T47D (cell line): ENCODE measurements at regions not wholly inside any gene's neighbourhood (a gene's known extent, or its start where the extent isn't known, plus 50 kb on each side); places are given as distances from the start of the nearest gene placed in this dataset.
A peak's percentile ranks its signal among the peaks of the same experiment; 100 is the strongest.

Experiments
- DNase-seq, 2 experiments: peaks; one replicate each; pipeline versions ENCODE4 v3.0.0 to v3.0.0-alpha.2; 2011 to 2012; ENCODE audit warnings: low read depth in 1 of 2, low spot score in 1 of 2
- JUND ChIP-seq: IDR thresholded peaks from 2 replicates; pipeline ENCODE4 v1.6.1; 2012; ENCODE audit warnings: low read depth
- in situ Hi-C: cut with HindIII; loops from 2 replicates; pipeline ENCODE4 v1.10.0; 2016; ENCODE audit warnings: low sequenced_read_pairs, low pct_unique_long_range_greater_than_20kb

DNA sequence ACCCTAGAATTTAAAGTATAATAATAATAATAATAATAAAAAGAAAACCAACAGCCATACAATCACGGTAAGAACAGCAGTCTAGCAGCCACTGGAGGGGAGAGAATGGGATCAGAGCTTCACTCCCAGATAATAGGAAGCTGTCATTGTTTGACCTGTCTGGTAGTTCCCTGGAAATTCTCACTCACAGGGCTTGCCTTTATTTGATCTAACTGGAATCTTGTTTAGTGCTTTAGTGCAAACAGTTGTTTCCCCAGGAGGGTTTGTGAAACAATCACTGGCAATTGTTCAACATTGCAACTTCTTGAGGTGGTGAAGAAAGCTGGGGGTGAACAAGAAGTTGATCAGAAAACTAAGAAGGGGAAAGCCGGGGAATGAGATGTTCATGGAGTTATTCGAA is 68.7 kb upstream of the PTCSC3 start:
- no peak for TF ChIP-seq JUND
- in situ Hi-C loops = no loop called here
- no peak for DNase-seq

DNA sequence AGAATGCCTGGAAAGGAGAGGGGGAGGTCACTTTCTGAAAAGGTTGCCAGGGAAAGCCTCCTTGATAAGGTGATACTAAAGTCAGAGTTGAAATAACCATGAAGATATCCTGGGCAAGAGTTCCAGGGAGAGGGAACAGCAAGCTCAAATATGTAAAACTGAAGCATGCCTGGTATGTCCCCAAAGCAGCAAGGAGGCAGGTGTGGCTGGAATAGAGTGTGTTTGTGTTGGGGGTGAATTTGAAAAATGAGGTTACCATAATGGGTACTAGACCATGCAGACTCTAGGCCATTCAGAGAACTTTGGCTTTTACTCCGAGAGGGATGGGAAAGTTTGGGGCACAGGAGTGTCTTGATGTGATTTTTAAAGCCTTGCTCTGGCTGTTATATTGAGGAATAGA is 66.7 kb upstream of the PTCSC3 start:
- in situ Hi-C loops = no loop called here
- no peak for TF ChIP-seq JUND
- no peak for DNase-seq

DNA sequence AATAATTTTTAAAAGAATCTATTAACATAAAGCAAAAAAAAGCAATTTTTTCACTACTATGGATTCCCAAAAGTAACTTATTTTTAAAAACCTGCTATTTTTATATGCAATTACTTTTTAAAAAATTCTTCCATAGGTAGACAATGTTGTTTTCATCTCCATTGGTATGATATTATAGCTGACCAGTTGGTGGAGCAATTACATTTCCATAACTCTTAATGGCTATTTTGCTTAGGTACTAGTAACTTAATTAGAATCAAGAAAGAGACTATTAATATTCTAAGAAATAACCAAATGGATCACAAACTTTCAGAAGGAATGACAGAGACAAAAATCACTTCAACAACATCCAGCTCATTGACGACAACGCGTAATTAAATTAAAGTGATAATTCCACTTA is 64.7 kb upstream of the PTCSC3 start:
- peak in 1 of 2 experiments; percentile 36 for DNase-seq
- TF ChIP-seq JUND = no peak
- in situ Hi-C loops = no loop called here

DNA sequence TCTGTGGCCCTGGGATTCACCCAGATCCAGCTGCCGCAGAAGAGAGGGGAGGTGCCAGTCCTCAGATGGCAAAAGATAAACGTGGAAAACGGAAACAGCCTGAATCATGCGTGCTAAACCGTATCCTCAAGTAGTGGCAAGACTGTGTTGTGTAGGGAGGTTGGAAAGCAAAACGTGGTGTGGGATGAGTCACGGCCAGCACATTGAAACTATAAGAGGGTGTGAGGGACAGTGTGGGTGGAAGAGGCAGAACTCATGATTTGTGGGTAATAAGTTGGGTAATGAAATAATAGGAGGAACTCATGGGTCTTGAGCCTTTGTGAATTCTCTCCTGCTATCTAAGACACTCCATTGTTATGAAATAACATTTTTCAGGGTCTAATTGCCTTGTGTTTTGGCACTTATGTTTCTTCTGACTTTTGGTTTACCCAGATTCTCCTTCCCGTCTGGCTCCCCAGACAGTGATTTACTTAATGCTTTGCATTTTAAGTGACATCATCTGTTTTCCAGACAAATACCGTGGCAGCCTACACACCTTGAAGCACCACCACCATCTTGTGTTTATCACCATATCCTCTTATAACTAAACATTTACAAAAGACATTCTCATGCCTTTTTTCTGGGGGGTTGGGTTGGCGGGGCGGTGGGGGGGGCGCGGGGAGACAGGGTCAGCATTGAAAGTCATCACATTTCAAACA is 62.3 kb upstream of the PTCSC3 start:
- no peak for DNase-seq
- in situ Hi-C loops = no loop called here
- no peak for TF ChIP-seq JUND

DNA sequence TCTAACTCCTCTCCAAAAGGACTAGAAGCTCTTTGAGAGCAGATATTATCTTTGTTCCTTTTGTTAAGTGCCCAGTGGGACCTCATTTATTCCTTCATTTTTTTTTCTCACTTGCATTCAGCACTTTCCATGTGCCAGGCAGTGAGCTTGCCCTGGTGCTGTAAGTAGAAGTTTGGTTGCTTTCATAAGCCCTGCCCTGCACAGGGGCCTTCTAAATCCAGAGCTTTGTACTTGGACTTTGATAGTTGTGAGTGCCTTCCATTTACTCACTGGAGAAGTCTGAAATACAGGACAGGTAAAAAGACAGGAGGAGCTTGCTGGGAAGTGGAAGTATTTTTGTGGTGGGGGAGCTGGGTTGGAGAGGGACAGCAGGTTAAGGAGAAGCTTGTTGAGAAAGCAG is 56.7 kb upstream of the PTCSC3 start:
- in situ Hi-C loops = no loop called here
- TF ChIP-seq JUND = no peak
- DNase-seq = no peak

DNA sequence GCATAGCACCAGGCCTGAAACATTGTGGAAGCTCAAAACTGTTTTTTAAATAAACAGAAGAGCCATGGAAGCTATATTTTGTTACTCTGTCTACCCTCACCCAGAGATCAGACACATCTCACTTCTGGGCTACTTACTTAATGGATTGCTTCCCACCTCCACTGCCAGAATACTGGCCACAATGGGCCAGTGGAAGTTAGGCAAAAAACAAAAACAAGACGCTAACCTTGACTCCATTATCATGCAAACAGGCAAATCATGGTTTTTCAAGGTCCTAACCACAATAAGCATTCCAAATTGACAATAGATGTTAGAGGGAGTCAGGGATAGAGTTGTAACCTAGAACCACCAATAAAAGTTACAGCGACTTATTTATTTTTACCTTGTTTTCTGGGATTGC is 52.7 kb upstream of the PTCSC3 start:
- in situ Hi-C loops = no loop called here
- no peak for DNase-seq
- TF ChIP-seq JUND = no peak

DNA sequence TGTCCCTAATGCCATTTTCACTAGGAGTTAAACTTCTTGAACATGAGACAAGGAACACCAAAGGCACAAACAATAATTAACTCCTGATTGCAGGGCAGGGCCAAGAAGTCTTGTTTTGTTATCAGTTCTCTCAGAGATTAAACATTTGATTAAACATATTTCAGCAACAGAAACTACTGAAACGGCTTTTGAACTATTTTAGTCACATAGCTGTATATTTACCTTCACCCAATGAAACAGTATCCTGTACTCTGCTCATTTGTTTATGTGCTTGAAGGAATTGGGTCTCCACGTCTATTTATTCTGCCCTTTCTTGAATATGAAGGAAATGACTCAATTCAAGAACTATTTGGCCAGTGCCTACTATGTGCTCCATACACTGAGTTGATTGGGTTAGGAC is 51.3 kb upstream of the PTCSC3 start:
- in situ Hi-C loops = no loop called here
- DNase-seq = no peak
- no peak for TF ChIP-seq JUND

DNA sequence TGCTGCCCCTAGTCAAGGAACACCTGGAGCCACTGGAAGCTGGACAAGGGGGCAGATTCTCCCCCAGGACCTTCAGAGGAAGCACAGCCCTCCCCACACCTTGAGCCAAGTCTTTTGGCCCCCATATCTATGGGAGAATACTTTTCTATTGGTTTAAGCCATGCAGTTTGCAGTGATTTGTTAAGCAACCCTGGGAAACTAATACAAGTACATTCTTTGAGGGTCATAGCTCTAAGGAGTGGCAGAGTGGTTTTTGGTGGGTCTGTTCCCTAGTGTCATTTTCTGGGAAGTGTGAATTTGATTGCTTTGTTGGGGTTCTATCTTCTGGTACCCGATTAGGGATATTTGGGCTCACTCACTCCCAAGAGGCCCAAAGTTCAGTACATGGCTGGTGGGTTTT is 50.8 kb upstream of the PTCSC3 start:
- in situ Hi-C loops = no loop called here
- DNase-seq = no peak
- no peak for TF ChIP-seq JUND
